ENCODE measurements at regions not wholly inside any gene's neighbourhood (a gene's known extent, or its start where the extent isn't known, plus 50 kb on each side); places are given as distances from the start of the nearest gene placed in this dataset.

GRCh38 chr11:10379022-10379421 is 74.1 kb downstream of the ADM start:
- no peak for TF ChIP-seq CTCF (IDR thresholded peaks at IDR 0.05; ENCODE audit: low read depth, low read length)
- peak; percentile 43 to 48 for DNase-seq (ENCODE audit: low read depth in 2 of 2)
- H3K4me3 ChIP-seq (replicated peaks in 1 of 2; ENCODE audit: low read depth in 2 of 2, low read length in 2 of 2), result no peak overlapping the region

- no peak overlapping the region for H3K4me3 ChIP-seq (replicated peaks in 1 of 2; ENCODE audit: low read depth in 2 of 2, low read length in 2 of 2)
- DNase-seq (ENCODE audit: low read depth in 2 of 2), result peak; percentile 42 to 80
- TF ChIP-seq CTCF (IDR thresholded peaks at IDR 0.05; ENCODE audit: low read depth, low read length), result no peak
Measured at GRCh38 chr11:10379426-10379825, 74.6 kb downstream of the ADM start.

GRCh38 chr11:10379871-10380568 is 75.0 kb upstream of the AMPD3 start:
- TF ChIP-seq CTCF (IDR thresholded peaks at IDR 0.05; ENCODE audit: low read depth, low read length), result no peak
- DNase-seq (ENCODE audit: low read depth in 2 of 2), result peak in 1 of 2 donors; percentile 67
- H3K4me3 ChIP-seq (replicated peaks in 1 of 2; ENCODE audit: low read depth in 2 of 2, low read length in 2 of 2), result no peak overlapping the region

- no peak for DNase-seq (ENCODE audit: low read depth in 2 of 2)
- TF ChIP-seq CTCF (IDR thresholded peaks at IDR 0.05; ENCODE audit: low read depth, low read length), result no peak
Measured at GRCh38 chr11:10380921-10381320, 74.1 kb upstream of the AMPD3 start.

GRCh38 chr11:10381736-10382135 is 73.3 kb upstream of the AMPD3 start:
- no peak overlapping the region for H3K4me3 ChIP-seq (replicated peaks in 1 of 2; ENCODE audit: low read depth in 2 of 2, low read length in 2 of 2)
- DNase-seq (ENCODE audit: low read depth in 2 of 2), result peak; percentile 43 to 67
- no peak for TF ChIP-seq CTCF (IDR thresholded peaks at IDR 0.05; ENCODE audit: low read depth, low read length)

More at GRCh38 chr11:10380921-10381320, 74.1 kb upstream of the AMPD3 start:
- H3K4me3 ChIP-seq (replicated peaks in 1 of 2; ENCODE audit: low read depth in 2 of 2, low read length in 2 of 2), result no peak overlapping the region

- H3K4me3 ChIP-seq (replicated peaks in 1 of 2; ENCODE audit: low read depth in 2 of 2, low read length in 2 of 2), result no peak overlapping the region
- DNase-seq (ENCODE audit: low read depth in 2 of 2), result peak in 1 of 2 donors; percentile 33
- no peak for TF ChIP-seq CTCF (IDR thresholded peaks at IDR 0.05; ENCODE audit: low read depth, low read length)
Measured at GRCh38 chr11:10382518-10382917, 72.5 kb upstream of the AMPD3 start.

GRCh38 chr11:10385696-10386095 is 69.4 kb upstream of the AMPD3 start:
- no peak for TF ChIP-seq CTCF (IDR thresholded peaks at IDR 0.05; ENCODE audit: low read depth, low read length)
- peak; percentile 55 to 76 for DNase-seq (ENCODE audit: low read depth in 2 of 2)
- no peak overlapping the region for H3K4me3 ChIP-seq (replicated peaks in 1 of 2; ENCODE audit: low read depth in 2 of 2, low read length in 2 of 2)
